Neural progenitor cell (in vitro differentiated cells): ENCODE measurements at regions not wholly inside any gene's neighbourhood (a gene's known extent, or its start where the extent isn't known, plus 50 kb on each side); places are given as distances from the start of the nearest gene placed in this dataset.

Source experiments
- CTCF ChIP-seq: fragments of 200-600 bp; sonication (generic); IDR thresholded peaks from 2 replicates; pipeline ENCODE4 v1.5.1; 2017; ENCODE audit warnings: antibody characterized with exemption, mild to moderate bottlenecking
- EZH2 ChIP-seq: fragments of 200-600 bp; sonication (generic); IDR thresholded peaks from 2 replicates; pipeline ENCODE4 v1.6.1; 2017; ENCODE audit warnings: antibody characterized with exemption, mild to moderate bottlenecking, moderate library complexity
- EZH2phosphoT487 ChIP-seq: fragments of 200-600 bp; sonication (generic); IDR thresholded peaks from 2 replicates; pipeline ENCODE4 v1.6.1; 2017; ENCODE audit warnings: antibody characterized with exemption

- TF ChIP-seq CTCF, result no peak
- no peak for TF ChIP-seq EZH2
- no peak for TF ChIP-seq EZH2phosphoT487
These were observed 708.5 kb upstream of the SORCS1 start for GRCh38 chr10:107873007-107873406.
